Chondrocyte (in vitro differentiated cells): ENCODE measurements at regions not wholly inside any gene's neighbourhood (a gene's known extent, or its start where the extent isn't known, plus 50 kb on each side); places are given as distances from the start of the nearest gene placed in this dataset.

Source experiments
- DNase-seq: peaks from one replicate; pipeline ENCODE4 v3.0.0; 2021; ENCODE audit warnings: mixed read lengths, low spot score
- H3K27ac Mint-ChIP-seq: one replicate; pipeline ENCODE4 v1.8.0; 2021; ENCODE audit warnings: mild to moderate bottlenecking, moderate library complexity, mixed read lengths; ENCODE audit not compliant: unreplicated experiment
- H3K27me3 Mint-ChIP-seq: 2 replicates; pipeline ENCODE4 v1.8.0; 2021; ENCODE audit warnings: low read depth, mixed read lengths
- H3K36me3 Mint-ChIP-seq: 2 replicates; pipeline ENCODE4 v1.8.0; 2021; ENCODE audit warnings: low read depth, mixed read lengths
- H3K4me1 Mint-ChIP-seq: 2 replicates; pipeline ENCODE4 v1.8.0; 2021; ENCODE audit warnings: low read depth, mild to moderate bottlenecking, mixed read lengths
- H3K4me3 Mint-ChIP-seq: one replicate; pipeline ENCODE4 v1.8.0; 2021; ENCODE audit warnings: mild to moderate bottlenecking, moderate library complexity, mixed read lengths; ENCODE audit not compliant: unreplicated experiment
- H3K9me3 Mint-ChIP-seq: 2 replicates; pipeline ENCODE4 v1.8.0; 2021; ENCODE audit warnings: low read depth, mixed read lengths
- CTCF ChIP-seq: fragments of 200-600 bp; sonication (generic); IDR thresholded peaks from 2 replicates; pipeline ENCODE4 v1.5.0; 2021; ENCODE audit warnings: antibody characterized with exemption, mild to moderate bottlenecking, moderate library complexity

- H3K27me3 Mint-ChIP-seq: peaks cover 8% of the 10 kb centered on the region
- no peak overlapping the region for H3K27ac Mint-ChIP-seq
- H3K36me3 Mint-ChIP-seq: peaks cover 3% of the 10 kb centered on the region
- H3K4me1 Mint-ChIP-seq: no peaks in the 10 kb centered on the region
- H3K9me3 Mint-ChIP-seq: no peaks in the 10 kb centered on the region
- TF ChIP-seq CTCF: no peak
- no peak for DNase-seq
- no peak overlapping the region for H3K4me3 Mint-ChIP-seq
These were observed 58.6 kb downstream of the TMEM17 start for GRCh38 chr2:62447411-62447810.

- peaks cover 3% of the 10 kb centered on the region for H3K36me3 Mint-ChIP-seq
- H3K9me3 Mint-ChIP-seq: no peaks in the 10 kb centered on the region
- DNase-seq: no peak
- H3K27ac Mint-ChIP-seq: no peak overlapping the region
- no peaks in the 10 kb centered on the region for H3K4me1 Mint-ChIP-seq
- no peak for TF ChIP-seq CTCF
- H3K4me3 Mint-ChIP-seq: no peak overlapping the region
- peaks cover 12% of the 10 kb centered on the region for H3K27me3 Mint-ChIP-seq
These were observed 59.5 kb downstream of the TMEM17 start for GRCh38 chr2:62446491-62446890.

GRCh38 chr2:62443886-62444285, 62.1 kb downstream of the TMEM17 start:
- DNase-seq: no peak
- Mint-ChIP-seq H3K27me3 (peaks cover 12% of the 10 kb centered on the region), H3K27ac (no peak overlapping the region), H3K36me3 (peaks cover 3% of the 10 kb centered on the region), H3K4me3 (no peak overlapping the region), H3K9me3 (peaks cover 1% of the 10 kb centered on the region), H3K4me1 (no peaks in the 10 kb centered on the region)
- no peak for TF ChIP-seq CTCF

GRCh38 chr2:62443471-62443870, 62.5 kb downstream of the TMEM17 start:
- Mint-ChIP-seq H3K9me3 (peaks cover 2% of the 10 kb centered on the region), H3K36me3 (peaks cover 3% of the 10 kb centered on the region), H3K27ac (no peak overlapping the region), H3K4me3 (no peak overlapping the region), H3K4me1 (no peaks in the 10 kb centered on the region), H3K27me3 (peaks cover 12% of the 10 kb centered on the region)
- no peak for TF ChIP-seq CTCF
- DNase-seq: no peak

- H3K4me3 Mint-ChIP-seq: no peak overlapping the region
- peaks cover 10% of the 10 kb centered on the region for H3K27me3 Mint-ChIP-seq
- peaks cover 2% of the 10 kb centered on the region for H3K9me3 Mint-ChIP-seq
- H3K27ac Mint-ChIP-seq: no peak overlapping the region
- no peak for DNase-seq
- no peaks in the 10 kb centered on the region for H3K4me1 Mint-ChIP-seq
- no peak for TF ChIP-seq CTCF
- H3K36me3 Mint-ChIP-seq: peaks cover 1% of the 10 kb centered on the region
These were observed 64.2 kb downstream of the TMEM17 start for GRCh38 chr2:62441824-62442223.
